ENCODE measurements at regions not wholly inside any gene's neighbourhood (a gene's known extent, or its start where the extent isn't known, plus 50 kb on each side); places are given as distances from the start of the nearest gene placed in this dataset.

DNA sequence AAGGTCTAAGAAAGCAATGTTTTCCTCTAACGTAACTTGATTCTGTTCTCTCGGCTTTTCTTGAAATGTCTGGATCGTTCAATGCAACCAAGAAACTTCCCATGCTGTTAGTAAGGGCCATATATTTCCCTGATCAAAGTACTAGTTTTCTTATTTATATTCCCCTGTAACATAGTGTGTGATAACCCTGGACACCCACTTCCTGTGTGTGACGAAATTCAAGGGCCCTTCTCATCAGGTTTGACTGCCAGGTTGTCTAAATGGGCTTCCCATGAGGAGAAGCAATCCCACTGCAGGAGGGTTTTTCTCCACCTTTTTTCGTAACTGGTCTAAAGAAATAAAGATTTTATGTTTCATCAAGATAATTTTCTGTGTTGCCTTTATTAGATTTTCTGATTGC is 102.6 kb upstream of the RPS6KA2 start:
- TF ChIP-seq, protein P1, sequence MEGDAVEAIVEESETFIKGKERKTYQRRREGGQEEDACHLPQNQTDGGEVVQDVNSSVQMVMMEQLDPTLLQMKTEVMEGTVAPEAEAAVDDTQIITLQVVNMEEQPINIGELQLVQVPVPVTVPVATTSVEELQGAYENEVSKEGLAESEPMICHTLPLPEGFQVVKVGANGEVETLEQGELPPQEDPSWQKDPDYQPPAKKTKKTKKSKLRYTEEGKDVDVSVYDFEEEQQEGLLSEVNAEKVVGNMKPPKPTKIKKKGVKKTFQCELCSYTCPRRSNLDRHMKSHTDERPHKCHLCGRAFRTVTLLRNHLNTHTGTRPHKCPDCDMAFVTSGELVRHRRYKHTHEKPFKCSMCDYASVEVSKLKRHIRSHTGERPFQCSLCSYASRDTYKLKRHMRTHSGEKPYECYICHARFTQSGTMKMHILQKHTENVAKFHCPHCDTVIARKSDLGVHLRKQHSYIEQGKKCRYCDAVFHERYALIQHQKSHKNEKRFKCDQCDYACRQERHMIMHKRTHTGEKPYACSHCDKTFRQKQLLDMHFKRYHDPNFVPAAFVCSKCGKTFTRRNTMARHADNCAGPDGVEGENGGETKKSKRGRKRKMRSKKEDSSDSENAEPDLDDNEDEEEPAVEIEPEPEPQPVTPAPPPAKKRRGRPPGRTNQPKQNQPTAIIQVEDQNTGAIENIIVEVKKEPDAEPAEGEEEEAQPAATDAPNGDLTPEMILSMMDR (IDR thresholded peaks at IDR 0.05): no peak
- no peak for TF ChIP-seq POLR2A (IDR thresholded peaks at IDR 0.05)
